RWPE1 (cell line): ENCODE measurements at regions not wholly inside any gene's neighbourhood (a gene's known extent, or its start where the extent isn't known, plus 50 kb on each side); places are given as distances from the start of the nearest gene placed in this dataset.

Experiments
- CTCF ChIA-PET: fragments of 350-600 bp; sonication (Branson Sonifier 250); formaldehyde crosslinking; extraction: SDS; loops from one replicate; lab custom pipeline; 2021; lab: Yijun Ruan, JAX
- POLR2A ChIA-PET: fragments of 400-600 bp; formaldehyde crosslinking; extraction: SDS; loops from one replicate; lab custom pipeline; 2020; ENCODE audit warnings: antibody characterized with exemption; ENCODE audit not compliant: low non-redundant PET; lab: Yijun Ruan, JAX
- DNase-seq: peaks from one replicate; pipeline ENCODE4 v3.0.0; 2012; ENCODE audit warnings: low spot score
- H3K27ac ChIP-seq: fragments of 450-650 bp; 2 replicates; pipeline ENCODE4 v1.5.1; 2017
- CTCF ChIP-seq: fragments of 450-650 bp; conservative IDR thresholded peaks from 2 replicates; pipeline ENCODE4 v1.5.1; 2017; ENCODE audit warnings: low read depth, mild to moderate bottlenecking

- DNase-seq: no peak
- no peak for TF ChIP-seq CTCF
- CTCF ChIA-PET: no interaction called here
- POLR2A ChIA-PET: no interaction called here
- H3K27ac ChIP-seq: no peak overlapping the region
Observed at GRCh38 chr2:5332925-5333324, 359.3 kb upstream of the SOX11 start.

GRCh38 chr2:5339473-5339872 lies 352.7 kb upstream of the SOX11 start:
- no peak for DNase-seq
- TF ChIP-seq CTCF: no peak
- CTCF ChIA-PET: no interaction called here
- no peak overlapping the region for H3K27ac ChIP-seq
- POLR2A ChIA-PET: no interaction called here

GRCh38 chr2:5343785-5344335 lies 348.3 kb upstream of the SOX11 start:
- TF ChIP-seq CTCF: no peak
- no peak for DNase-seq
- POLR2A ChIA-PET: no interaction called here
- CTCF ChIA-PET: no interaction called here
- H3K27ac ChIP-seq: no peak overlapping the region

- no peak for TF ChIP-seq CTCF
- CTCF ChIA-PET: no interaction called here
- POLR2A ChIA-PET: no interaction called here
- H3K27ac ChIP-seq: no peak overlapping the region
- DNase-seq: no peak
Observed at GRCh38 chr2:5352286-5352685, 339.9 kb upstream of the SOX11 start.

- no peak for TF ChIP-seq CTCF
- no peak overlapping the region for H3K27ac ChIP-seq
- POLR2A ChIA-PET: no interaction called here
- CTCF ChIA-PET: interaction anchor here (0.5 kb wide), 1 partner anchor 25 kb away, joined by 3 read pairs; no protein-coding TSS in a partner anchor
- no peak for DNase-seq
Observed at GRCh38 chr2:5353565-5353964, 338.6 kb upstream of the SOX11 start.

- ChIA-PET POLR2A (no interaction called here), CTCF (no interaction called here)
- H3K27ac ChIP-seq: no peak overlapping the region
- TF ChIP-seq CTCF: no peak
- no peak for DNase-seq
Observed at GRCh38 chr2:5359397-5359796, 332.8 kb upstream of the SOX11 start.
